Fibroblast of pulmonary artery (primary cell): ENCODE measurements at regions not wholly inside any gene's neighbourhood (a gene's known extent, or its start where the extent isn't known, plus 50 kb on each side); places are given as distances from the start of the nearest gene placed in this dataset.

ENCODE experiments used
- DNase-seq: peaks from one replicate; pipeline ENCODE4 v3.0.0-alpha.2; 2010; ENCODE audit warnings: low read depth
- H3K4me3 ChIP-seq: replicated peaks from 2 replicates; pipeline ENCODE4 v1.5.1; 2011; ENCODE audit warnings: low read depth, mild to moderate bottlenecking, control low read depth, low read length, moderate library complexity
- CTCF ChIP-seq: IDR thresholded peaks from 2 replicates; pipeline ENCODE4 v1.5.1; 2011; ENCODE audit warnings: mild to moderate bottlenecking, control low read depth, low read length, inconsistent platforms; ENCODE audit errors: missing control alignments

GRCh38 chr21:35156293-35157278, 107.5 kb upstream of the RUNX1 start:
- no peak for TF ChIP-seq CTCF
- DNase-seq, result no peak
- no peak overlapping the region for H3K4me3 ChIP-seq

- no peak overlapping the region for H3K4me3 ChIP-seq
- DNase-seq, result no peak
- TF ChIP-seq CTCF, result no peak
Measured at GRCh38 chr21:35154788-35155187, 105.7 kb upstream of the RUNX1 start.

GRCh38 chr21:35153671-35154070, 104.6 kb upstream of the RUNX1 start:
- no peak overlapping the region for H3K4me3 ChIP-seq
- no peak for TF ChIP-seq CTCF
- DNase-seq, result no peak

- H3K4me3 ChIP-seq, result no peak overlapping the region
- no peak for TF ChIP-seq CTCF
- peak; percentile 59 for DNase-seq
Measured at GRCh38 chr21:35150562-35151226, 101.6 kb upstream of the RUNX1 start.

GRCh38 chr21:35149698-35150097, 100.6 kb upstream of the RUNX1 start:
- H3K4me3 ChIP-seq, result no peak overlapping the region
- no peak for TF ChIP-seq CTCF
- no peak for DNase-seq

- H3K4me3 ChIP-seq, result no peak overlapping the region
- DNase-seq, result no peak
- TF ChIP-seq CTCF, result no peak
Measured at GRCh38 chr21:35147439-35147838, 98.3 kb upstream of the RUNX1 start.
